ENCODE measurements at regions not wholly inside any gene's neighbourhood (a gene's known extent, or its start where the extent isn't known, plus 50 kb on each side); places are given as distances from the start of the nearest gene placed in this dataset.

DNA sequence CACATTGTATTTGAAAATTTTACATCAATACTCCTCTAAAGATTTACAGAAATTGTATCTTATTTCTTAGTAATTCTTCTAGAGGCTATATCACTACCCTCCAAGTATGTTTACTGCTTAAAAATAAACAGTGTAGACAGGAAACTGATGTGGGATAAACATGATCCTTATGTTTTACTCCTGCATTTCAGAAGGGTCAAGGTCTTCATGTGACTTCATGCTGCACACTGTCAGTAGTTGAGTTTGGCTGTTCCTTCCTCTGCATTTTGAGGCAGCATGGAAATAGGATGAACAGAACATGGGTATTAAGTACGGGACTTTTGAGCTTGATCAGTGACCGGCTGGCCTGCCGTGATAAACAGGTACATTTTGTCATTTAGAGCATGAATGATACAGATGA lies 179.2 kb upstream of the FERMT1 start:
- TF ChIP-seq, protein P1, sequence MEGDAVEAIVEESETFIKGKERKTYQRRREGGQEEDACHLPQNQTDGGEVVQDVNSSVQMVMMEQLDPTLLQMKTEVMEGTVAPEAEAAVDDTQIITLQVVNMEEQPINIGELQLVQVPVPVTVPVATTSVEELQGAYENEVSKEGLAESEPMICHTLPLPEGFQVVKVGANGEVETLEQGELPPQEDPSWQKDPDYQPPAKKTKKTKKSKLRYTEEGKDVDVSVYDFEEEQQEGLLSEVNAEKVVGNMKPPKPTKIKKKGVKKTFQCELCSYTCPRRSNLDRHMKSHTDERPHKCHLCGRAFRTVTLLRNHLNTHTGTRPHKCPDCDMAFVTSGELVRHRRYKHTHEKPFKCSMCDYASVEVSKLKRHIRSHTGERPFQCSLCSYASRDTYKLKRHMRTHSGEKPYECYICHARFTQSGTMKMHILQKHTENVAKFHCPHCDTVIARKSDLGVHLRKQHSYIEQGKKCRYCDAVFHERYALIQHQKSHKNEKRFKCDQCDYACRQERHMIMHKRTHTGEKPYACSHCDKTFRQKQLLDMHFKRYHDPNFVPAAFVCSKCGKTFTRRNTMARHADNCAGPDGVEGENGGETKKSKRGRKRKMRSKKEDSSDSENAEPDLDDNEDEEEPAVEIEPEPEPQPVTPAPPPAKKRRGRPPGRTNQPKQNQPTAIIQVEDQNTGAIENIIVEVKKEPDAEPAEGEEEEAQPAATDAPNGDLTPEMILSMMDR (optimal IDR thresholded peaks at IDR 0.05 in 1 of 3, IDR thresholded peaks at IDR 0.05 in 1 of 3, conservative IDR thresholded peaks at IDR 0.05 in 1 of 3; ENCODE audit: extremely low read depth in 1 of 3, insufficient read depth in 2 of 3, low read length in 3 of 3), result no peak
- TF ChIP-seq EZH2 (IDR thresholded peaks at IDR 0.05; ENCODE audit: low read length), result no peak

Data from keratinocyte (primary cell).